CD14-positive monocyte (primary cell): ENCODE measurements at regions not wholly inside any gene's neighbourhood (a gene's known extent, or its start where the extent isn't known, plus 50 kb on each side); places are given as distances from the start of the nearest gene placed in this dataset.

ENCODE experiments used
- DNase-seq, 3 donors: peaks; one replicate each; pipeline ENCODE4 v3.0.0-alpha.2; 2011 to 2022
- H2AFZ ChIP-seq: 2 replicates; pipeline ENCODE4 v1.6.0; 2012; ENCODE audit warnings: mild to moderate bottlenecking, low read depth, low read length, inconsistent platforms; ENCODE audit not compliant: insufficient read depth, poor library complexity, severe bottlenecking
- H3K27ac ChIP-seq, 2 donors: 1 replicate in 1 of 2; 2 replicates in 1 of 2; pipeline ENCODE4 v1.5.1; 2012 to 2013; ENCODE audit warnings: low read length in 2 of 2, control low read depth in 1 of 2, inconsistent platforms in 1 of 2, low read depth in 1 of 2, mild to moderate bottlenecking in 1 of 2
- H3K27me3 ChIP-seq, 2 donors: one replicate each; pipeline versions ENCODE4 v1.6.0 to v1.6.1; 2011 to 2013; ENCODE audit warnings: low read length in 2 of 2; ENCODE audit not compliant: control insufficient read depth in 2 of 2, insufficient read depth in 2 of 2
- H3K36me3 ChIP-seq, 2 donors: replicated peaks in 1 of 2; 1 replicate in 1 of 2; 2 replicates in 1 of 2; pipeline versions ENCODE4 v1.5.1 to v1.6.1; 2012 to 2013; ENCODE audit warnings: low read length in 2 of 2, control low read depth in 1 of 2, inconsistent platforms in 1 of 2, mild to moderate bottlenecking in 1 of 2; ENCODE audit not compliant: insufficient read depth in 2 of 2, control insufficient read depth in 1 of 2
- H3K4me1 ChIP-seq, 2 donors: 1 replicate in 1 of 2; 2 replicates in 1 of 2; pipeline versions ENCODE4 v1.5.1 to v1.6.1; 2012 to 2013; ENCODE audit warnings: low read length in 2 of 2, control low read depth in 1 of 2, inconsistent platforms in 1 of 2, mild to moderate bottlenecking in 1 of 2, moderate library complexity in 1 of 2; ENCODE audit not compliant: insufficient read depth in 2 of 2, control insufficient read depth in 1 of 2
- H3K4me2 ChIP-seq: replicated peaks from 2 replicates; pipeline ENCODE3; 2012; ENCODE audit warnings: low read length, moderate library complexity, mild to moderate bottlenecking; ENCODE audit not compliant: poor library complexity, severe bottlenecking; ENCODE audit errors: extremely low read depth
- H3K4me3 ChIP-seq, 3 experiments: fragments of 200-600 bp in 1 of 3; sonication (generic) in 1 of 3; replicated peaks in 1 of 3; 1 replicate in 2 of 3; 2 replicates in 1 of 3; pipeline ENCODE4 v1.5.1; 2011 to 2013; ENCODE audit warnings: low read length in 3 of 3, mild to moderate bottlenecking in 3 of 3, control low read depth in 2 of 3, low read depth in 2 of 3, inconsistent platforms in 1 of 3, moderate library complexity in 1 of 3
- H3K79me2 ChIP-seq: 2 replicates; pipeline ENCODE4 v1.6.0; 2012; ENCODE audit warnings: mild to moderate bottlenecking, control low read depth, inconsistent platforms, low read length, moderate library complexity; ENCODE audit not compliant: insufficient read depth
- H3K9ac ChIP-seq: 2 replicates; pipeline ENCODE4 v1.6.0; 2017; ENCODE audit warnings: low read length, mild to moderate bottlenecking; ENCODE audit not compliant: insufficient read depth, poor library complexity, severe bottlenecking
- H3K9me3 ChIP-seq, 2 donors: replicated peaks in 1 of 2; 1 replicate in 1 of 2; 2 replicates in 1 of 2; pipeline versions ENCODE4 v1.5.1 to v1.6.1; 2012 to 2013; ENCODE audit warnings: low read length in 2 of 2, control low read depth in 1 of 2; ENCODE audit not compliant: control insufficient read depth in 1 of 2, insufficient read depth in 1 of 2
- H4K20me1 ChIP-seq: 2 replicates; pipeline ENCODE4 v1.6.0; 2012; ENCODE audit warnings: mild to moderate bottlenecking, low read length, control low read depth, moderate library complexity; ENCODE audit not compliant: insufficient read depth
- H3K27ac Mint-ChIP-seq, 7 donors: one replicate each; pipeline ENCODE4 v1.8.0; 2020; ENCODE audit warnings: mild to moderate bottlenecking in 7 of 7, mixed read lengths in 7 of 7, moderate library complexity in 6 of 7, inconsistent platforms in 2 of 7
- H3K27me3 Mint-ChIP-seq, 3 donors: one replicate each; pipeline ENCODE4 v1.8.0; 2021 to 2022; ENCODE audit warnings: low read depth in 3 of 3, mild to moderate bottlenecking in 3 of 3, mixed read lengths in 3 of 3, moderate library complexity in 3 of 3, inconsistent platforms in 1 of 3
- H3K36me3 Mint-ChIP-seq, 2 donors: one replicate each; pipeline ENCODE4 v1.8.0; 2020; ENCODE audit warnings: mixed read lengths in 2 of 2, inconsistent platforms in 1 of 2, mild to moderate bottlenecking in 1 of 2
- H3K4me1 Mint-ChIP-seq: one replicate; pipeline ENCODE4 v1.8.0; 2020; ENCODE audit warnings: mild to moderate bottlenecking, mixed read lengths
- H3K4me3 Mint-ChIP-seq, 2 donors: one replicate each; pipeline ENCODE4 v1.8.0; 2020; ENCODE audit warnings: mild to moderate bottlenecking in 2 of 2, mixed read lengths in 2 of 2, moderate library complexity in 1 of 2
- H3K9me3 Mint-ChIP-seq, 7 donors: one replicate each; pipeline ENCODE4 v1.8.0; 2020 to 2022; ENCODE audit warnings: mixed read lengths in 7 of 7, mild to moderate bottlenecking in 6 of 7, moderate library complexity in 6 of 7, inconsistent platforms in 2 of 7
- CTCF ChIP-seq: fragments of 200-600 bp; IDR thresholded peaks from one replicate; pipeline ENCODE4 v1.8.0; 2022; ENCODE audit warnings: antibody characterized with exemption, mild to moderate bottlenecking
- WGBS: methylation state at CpG from one replicate; pipeline ENCODE4 v1.1.5; 2013; ENCODE audit warnings: missing lambda C conversion rate; ENCODE audit not compliant: insufficient coverage; 5-methylcytosine and 5-hydroxymethylcytosine counted together
- intact Hi-C, 2 donors: fragments of 100-400 bp; cut with micrococcal nuclease; formaldehyde crosslinking; loops; one replicate each; pipeline versions ENCODE4 v1.15.0 to v1.15.1; 2023

DNA sequence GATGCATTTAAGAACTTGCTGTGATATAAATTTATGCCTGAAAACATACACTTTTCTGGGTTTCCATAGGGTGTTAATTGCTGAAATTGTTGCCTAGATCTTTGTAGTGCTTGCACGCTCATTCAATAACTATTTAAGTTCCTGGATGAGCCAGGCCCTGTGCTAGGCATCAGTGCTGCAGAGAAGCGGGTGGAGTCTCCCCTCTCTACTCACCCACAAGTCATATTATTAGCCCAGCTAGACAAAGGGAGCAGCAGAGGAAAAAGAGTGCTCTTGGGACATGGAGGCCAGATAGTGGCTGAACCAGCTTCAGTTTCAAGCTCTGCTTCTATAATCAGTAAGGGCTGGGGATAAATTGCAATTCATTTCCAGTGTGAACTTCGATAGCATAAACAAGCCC, 329.1 kb downstream of the TFAP2B start:
- no peaks in the 10 kb centered on the region for H3K4me1 Mint-ChIP-seq
- no peak overlapping the region for H3K27ac Mint-ChIP-seq
- H3K27me3 ChIP-seq = no peaks in the 10 kb centered on the region
- no peaks in the 10 kb centered on the region for H3K36me3 Mint-ChIP-seq
- no peak overlapping the region for H3K27ac ChIP-seq
- no CpG with 5 or more reads among the region's 3 CpGs for WGBS
- no peak overlapping the region for H3K4me2 ChIP-seq
- no peak for TF ChIP-seq CTCF
- DNase-seq = no peak
- H3K4me1 ChIP-seq = no peaks in the 10 kb centered on the region
- H3K79me2 ChIP-seq = no peaks in the 10 kb centered on the region
- no peak overlapping the region for H3K4me3 ChIP-seq
- intact Hi-C loops = no loop called here
- no peak overlapping the region for H3K4me3 Mint-ChIP-seq
- no peak overlapping the region for H2AFZ ChIP-seq
- no peaks in the 10 kb centered on the region for H3K36me3 ChIP-seq
- peaks cover 0 to 9% (median 3%) of the 10 kb centered on the region in 7 donors for H3K9me3 Mint-ChIP-seq
- no peak overlapping the region for H3K9ac ChIP-seq
- no peaks in the 10 kb centered on the region for H3K9me3 ChIP-seq
- H3K27me3 Mint-ChIP-seq = peaks cover 0 to 2% (median 1%) of the 10 kb centered on the region in 3 donors
- H4K20me1 ChIP-seq = no peaks in the 10 kb centered on the region

- Histone ChIP-seq H3K79me2 (no peaks in the 10 kb centered on the region), H3K27me3 (peaks cover 0 to 2% of the 10 kb centered on the region in 2 donors), H3K4me3 (no peak overlapping the region), H3K36me3 (no peaks in the 10 kb centered on the region), H4K20me1 (no peaks in the 10 kb centered on the region), H3K4me2 (no peak overlapping the region), H3K9ac (no peak overlapping the region), H3K9me3 (no peaks in the 10 kb centered on the region), H3K4me1 (no peaks in the 10 kb centered on the region), H2AFZ (no peak overlapping the region), H3K27ac (no peak overlapping the region)
- Mint-ChIP-seq H3K4me1 (no peaks in the 10 kb centered on the region), H3K4me3 (no peak overlapping the region), H3K36me3 (no peaks in the 10 kb centered on the region), H3K27me3 (peaks cover 0 to 2% (median 0%) of the 10 kb centered on the region in 3 donors), H3K27ac (no peak overlapping the region), H3K9me3 (peaks cover 0 to 4% (median 2%) of the 10 kb centered on the region in 7 donors)
- TF ChIP-seq CTCF = no peak
- 94% methylated on average over 2 of the region's 3 CpGs for WGBS
- intact Hi-C loops = no loop called here
- DNase-seq = no peak
These were observed 333.9 kb downstream of the TFAP2B start for GRCh38 chr6:51152594-51152993.
